T47D (cell line): ENCODE measurements at regions not wholly inside any gene's neighbourhood (a gene's known extent, or its start where the extent isn't known, plus 50 kb on each side); places are given as distances from the start of the nearest gene placed in this dataset.
"Not testable (repeated sequence)": the region's sequence is repeated elsewhere in the genome, so short reads cannot be mapped to it uniquely, and the experiment has no call there.

Source experiments
- DNase-seq, 2 experiments: peaks; one replicate each; pipeline versions ENCODE4 v3.0.0 to v3.0.0-alpha.2; 2011 to 2012; ENCODE audit warnings: low read depth in 1 of 2, low spot score in 1 of 2
- JUND ChIP-seq: IDR thresholded peaks from 2 replicates; pipeline ENCODE4 v1.6.1; 2012; ENCODE audit warnings: low read depth
- in situ Hi-C: cut with HindIII; loops from 2 replicates; pipeline ENCODE4 v1.10.0; 2016; ENCODE audit warnings: low sequenced_read_pairs, low pct_unique_long_range_greater_than_20kb

GRCh38 chr2:208892203-208892602, 485.6 kb downstream of the PTH2R start:
- in situ Hi-C loops = no loop called here
- TF ChIP-seq JUND = no peak
- DNase-seq = no peak

GRCh38 chr2:208906330-208906729, 499.7 kb downstream of the PTH2R start:
- in situ Hi-C loops = no loop called here
- no peak for TF ChIP-seq JUND
- DNase-seq = no peak

DNA sequence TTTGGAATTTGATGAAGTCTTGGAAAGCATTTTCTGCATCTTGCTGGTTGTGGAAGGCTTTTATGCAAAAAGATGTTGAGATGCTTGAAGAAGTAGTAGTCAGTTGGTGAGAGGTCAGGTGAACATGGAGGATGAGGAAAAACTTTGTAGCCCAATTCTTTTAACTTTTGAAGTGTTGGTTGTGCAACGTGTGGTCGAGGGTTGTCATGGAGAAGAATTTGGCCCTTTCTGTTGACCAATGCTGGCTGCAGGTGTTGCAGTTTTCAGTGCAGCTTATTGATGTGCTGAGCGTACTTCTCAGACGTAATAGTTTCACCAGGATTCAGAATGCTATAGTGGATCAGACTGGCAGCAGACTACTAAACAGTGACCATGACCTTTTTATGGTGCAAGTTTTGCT, 508.4 kb upstream of the MAP2 start:
- in situ Hi-C loops = no loop called here
- no peak for DNase-seq
- TF ChIP-seq JUND = no peak

GRCh38 chr2:208916881-208917280, 507.0 kb upstream of the MAP2 start:
- DNase-seq = no peak
- TF ChIP-seq JUND = no peak
- in situ Hi-C loops = no loop called here

GRCh38 chr2:208921358-208921757, 502.5 kb upstream of the MAP2 start:
- in situ Hi-C loops, DNase-seq: not testable (repeated sequence)

GRCh38 chr2:208927867-208928266, 496.0 kb upstream of the MAP2 start:
- no peak for TF ChIP-seq JUND
- no peak for DNase-seq
- in situ Hi-C loops = no loop called here

DNA sequence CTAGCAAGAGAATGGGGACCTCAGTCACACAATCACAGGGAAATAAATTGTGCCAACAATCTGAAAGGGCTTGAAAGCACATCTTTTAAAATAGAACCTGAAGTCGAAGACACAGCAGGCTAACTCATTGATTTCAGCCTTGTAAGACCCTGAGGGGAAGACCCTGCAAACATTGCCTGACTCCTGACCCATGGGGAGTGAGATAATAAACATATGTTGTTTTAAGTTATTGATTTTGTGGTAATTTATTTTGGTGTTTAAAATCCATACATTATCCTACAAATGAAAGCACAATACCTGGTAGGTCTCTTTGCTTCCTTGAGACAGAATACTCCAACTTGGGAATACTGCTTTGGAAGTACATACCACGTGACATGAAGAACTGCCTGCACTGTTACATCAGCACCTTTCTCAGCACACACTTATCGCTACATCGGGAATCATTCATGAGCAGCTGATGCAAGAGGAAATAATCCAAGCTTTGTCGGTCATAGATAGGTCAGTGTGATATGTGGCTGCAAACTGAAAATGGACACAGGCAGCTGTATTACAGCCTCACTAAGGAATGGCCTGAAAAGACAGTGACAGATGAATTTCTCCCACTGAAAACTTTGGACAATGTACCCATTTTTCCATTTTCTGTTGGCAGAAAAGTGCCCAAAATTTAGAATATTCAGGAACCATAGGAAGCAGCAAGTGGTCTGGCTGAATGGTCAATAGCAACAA, 494.5 kb upstream of the MAP2 start:
- DNase-seq = peak in 1 of 2 experiments; percentile 80
- in situ Hi-C loops = no loop called here
- TF ChIP-seq JUND = no peak

- in situ Hi-C loops = no loop called here
- no peak for DNase-seq
- TF ChIP-seq JUND = no peak
These were observed 493.9 kb upstream of the MAP2 start for GRCh38 chr2:208929894-208930427.

GRCh38 chr2:208935531-208935930, 488.3 kb upstream of the MAP2 start:
- in situ Hi-C loops = no loop called here
- no peak for DNase-seq
- no peak for TF ChIP-seq JUND

DNA sequence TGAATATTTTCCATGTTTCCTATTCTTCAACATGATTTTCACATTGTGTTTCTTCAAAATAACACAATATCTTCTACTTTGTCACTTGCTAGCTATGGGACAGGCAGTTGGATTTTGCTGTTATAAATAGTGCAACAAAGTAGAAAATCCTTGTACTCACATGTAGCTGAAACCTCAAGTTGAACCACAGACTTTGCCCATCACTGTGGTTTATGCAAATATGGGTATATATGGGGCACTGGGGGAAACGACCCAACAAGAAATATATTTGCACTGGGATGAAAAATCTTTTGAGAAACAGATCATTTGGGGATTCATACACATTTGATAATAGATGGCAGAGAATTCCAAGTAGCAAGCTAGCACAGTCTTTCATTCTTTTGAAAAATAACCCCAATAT, 486.3 kb upstream of the MAP2 start:
- TF ChIP-seq JUND = no peak
- DNase-seq = no peak
- in situ Hi-C loops = no loop called here

DNA sequence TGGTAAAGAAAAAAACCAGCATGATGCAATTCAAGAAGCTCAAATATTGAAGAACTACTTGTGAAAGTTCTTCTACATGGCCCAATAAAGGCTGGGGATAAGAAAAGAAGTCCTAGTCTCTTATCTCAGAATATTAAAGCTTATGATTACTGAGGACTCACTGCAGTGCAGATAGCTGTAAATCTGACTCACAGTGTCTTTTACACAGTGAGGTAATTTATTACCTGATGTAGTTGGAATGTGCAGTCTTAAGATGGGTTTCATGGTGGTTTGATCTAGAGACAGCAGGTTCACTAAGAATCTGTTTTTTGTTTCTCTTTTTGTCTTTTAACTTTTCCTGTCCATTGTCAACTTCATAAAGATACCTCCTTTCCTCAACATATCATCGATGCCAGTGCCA, 484.0 kb upstream of the MAP2 start:
- no peak for DNase-seq
- TF ChIP-seq JUND = no peak
- in situ Hi-C loops = no loop called here

DNA sequence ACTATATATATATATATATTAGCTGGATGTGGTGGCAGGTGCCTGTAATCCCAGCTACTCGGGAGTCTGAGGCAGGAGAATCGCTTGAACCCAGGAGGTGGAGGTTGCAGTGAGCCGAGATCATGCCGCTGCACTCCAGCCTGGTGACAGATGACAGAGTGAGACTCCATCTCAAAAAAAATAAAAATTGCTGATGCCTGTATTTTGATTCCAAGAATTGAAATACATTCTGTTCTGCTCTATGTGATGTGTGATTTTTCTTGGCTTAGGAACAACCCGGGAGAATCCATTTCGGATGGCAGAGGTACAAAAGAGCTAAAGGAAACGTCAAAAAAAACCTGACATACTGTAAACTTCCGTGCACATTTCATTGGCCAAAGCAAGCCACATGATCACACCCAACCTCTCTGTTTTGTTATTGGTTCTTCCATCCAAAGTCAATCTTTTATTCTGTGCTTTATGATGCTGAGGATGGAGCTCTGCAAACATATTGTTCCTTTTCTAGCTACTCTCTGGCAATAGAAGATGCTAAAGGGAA, 478.1 kb upstream of the MAP2 start:
- in situ Hi-C loops = no loop called here
- DNase-seq = no peak
- TF ChIP-seq JUND = no peak

DNA sequence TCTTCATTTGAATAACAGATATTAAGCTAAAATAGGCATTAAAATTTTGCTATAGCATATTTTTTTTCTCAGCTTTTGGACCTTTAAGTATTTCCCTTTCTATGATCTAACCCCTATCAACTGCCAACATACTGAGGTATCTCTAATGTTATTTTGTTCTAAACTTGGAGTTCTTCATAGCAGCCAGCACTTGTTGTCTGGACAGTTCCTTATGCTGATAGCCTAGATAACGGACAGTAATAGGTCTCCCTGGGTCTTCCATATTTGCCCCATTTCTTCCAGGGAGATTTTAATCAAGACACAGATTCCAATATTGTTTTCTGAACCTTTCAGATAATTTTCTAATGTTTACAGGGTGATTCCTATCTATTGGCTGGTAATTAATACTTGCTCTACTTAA, 475.8 kb upstream of the MAP2 start:
- in situ Hi-C loops = no loop called here
- no peak for TF ChIP-seq JUND
- DNase-seq = no peak

- DNase-seq = no peak
- in situ Hi-C loops = no loop called here
- TF ChIP-seq JUND = no peak
These were observed 453.8 kb upstream of the MAP2 start for GRCh38 chr2:208970070-208970469.
